GM18951 (cell line): ENCODE measurements at regions not wholly inside any gene's neighbourhood (a gene's known extent, or its start where the extent isn't known, plus 50 kb on each side); places are given as distances from the start of the nearest gene placed in this dataset.

Source experiments
- POLR2A ChIP-seq: IDR thresholded peaks from 4 replicates; pipeline ENCODE4 v1.6.1; 2011; ENCODE audit warnings: mild to moderate bottlenecking; ENCODE audit not compliant: insufficient read length, insufficient read depth; ENCODE audit errors: extremely low read depth
- in situ Hi-C: fragments of 300-500 bp; cut with MboI; formaldehyde crosslinking; loops from one replicate; pipeline ENCODE4 v1.12.0; 2022; ENCODE audit warnings: low sequenced_read_pairs, mixed read lengths, inconsistent platforms; ENCODE audit not compliant: unreplicated experiment

DNA sequence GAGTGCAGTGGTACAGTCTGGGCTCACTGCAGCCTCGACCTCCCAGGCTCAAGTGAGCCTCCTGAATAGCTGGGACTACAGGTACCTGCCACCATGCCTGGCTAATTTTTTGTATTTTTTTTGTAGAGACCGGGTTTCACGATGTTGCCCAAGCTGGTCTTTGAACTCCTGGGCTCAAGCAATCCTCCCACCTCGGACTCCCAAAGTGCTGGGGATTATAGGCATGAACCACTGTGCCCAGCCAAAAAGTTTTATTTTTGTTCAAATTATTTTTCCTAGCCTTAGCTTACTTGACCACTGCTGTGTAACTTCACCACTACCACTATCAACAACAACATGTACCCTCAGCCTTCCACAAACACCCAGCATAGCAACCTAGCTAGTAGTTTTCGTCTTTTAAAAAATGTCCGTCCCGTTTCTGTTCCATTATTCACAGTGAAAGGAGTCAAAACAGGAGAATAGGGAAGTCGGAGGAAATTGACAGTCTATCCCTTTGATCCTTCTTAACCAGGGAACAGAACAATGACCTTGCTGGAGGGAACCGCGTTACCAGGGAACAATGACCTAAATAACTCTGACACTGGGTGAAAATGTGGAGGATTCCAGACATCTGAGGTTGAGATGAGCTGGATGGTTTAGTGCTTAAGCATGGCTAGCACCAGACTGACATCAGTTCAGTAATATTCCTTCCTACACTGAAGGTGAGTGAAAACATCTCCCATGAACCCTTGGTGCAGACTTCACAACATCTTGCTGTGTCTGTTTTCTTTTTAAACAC, 69.2 kb upstream of the ARL4C start:
- TF ChIP-seq POLR2A, result no peak
- in situ Hi-C loops, result no loop called here

GRCh38 chr2:234565201-234565600, 68.3 kb upstream of the ARL4C start:
- in situ Hi-C loops, result no loop called here
- TF ChIP-seq POLR2A, result no peak

DNA sequence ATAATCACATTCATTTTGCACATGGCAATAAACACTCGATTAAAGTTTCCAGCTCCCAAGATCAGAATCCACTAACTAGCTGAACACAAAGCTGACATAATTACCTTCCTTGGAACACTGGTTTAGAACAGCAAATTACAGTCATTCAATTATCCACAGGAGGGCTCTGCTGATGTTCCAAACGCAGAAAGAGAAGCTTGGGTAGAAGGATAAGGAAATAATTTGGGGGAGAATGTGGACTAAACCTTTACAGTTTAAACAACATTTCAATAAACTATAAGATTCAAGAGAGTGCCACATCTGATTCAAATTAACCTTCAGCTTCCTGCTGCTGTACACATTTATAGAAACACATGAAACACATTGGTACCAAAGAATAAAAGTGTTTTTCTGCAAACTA, 67.8 kb upstream of the ARL4C start:
- TF ChIP-seq POLR2A, result no peak
- in situ Hi-C loops, result no loop called here

DNA sequence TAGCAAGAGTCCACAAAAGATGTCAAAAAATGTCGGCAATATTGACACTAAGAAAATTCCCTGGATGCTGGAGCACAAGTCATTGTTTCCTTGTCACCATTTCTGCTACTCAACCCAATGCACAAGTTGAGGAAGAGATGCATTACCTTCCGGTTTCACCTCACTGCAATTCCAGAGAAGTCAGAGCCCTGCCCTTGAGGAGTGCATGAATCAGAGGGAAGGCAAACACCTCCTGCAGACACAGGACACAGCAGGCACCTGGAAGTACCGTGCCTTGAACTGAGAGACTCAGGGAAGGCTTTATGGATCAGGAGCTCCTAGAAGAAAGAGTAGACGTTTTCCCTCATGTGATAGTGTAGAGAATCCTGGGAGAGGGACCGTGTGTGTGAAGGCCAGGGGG, 62.7 kb upstream of the ARL4C start:
- TF ChIP-seq POLR2A, result no peak
- in situ Hi-C loops, result loop anchor here (10.0 kb wide), 1 partner anchor 565 kb away; no protein-coding TSS in a partner anchor

DNA sequence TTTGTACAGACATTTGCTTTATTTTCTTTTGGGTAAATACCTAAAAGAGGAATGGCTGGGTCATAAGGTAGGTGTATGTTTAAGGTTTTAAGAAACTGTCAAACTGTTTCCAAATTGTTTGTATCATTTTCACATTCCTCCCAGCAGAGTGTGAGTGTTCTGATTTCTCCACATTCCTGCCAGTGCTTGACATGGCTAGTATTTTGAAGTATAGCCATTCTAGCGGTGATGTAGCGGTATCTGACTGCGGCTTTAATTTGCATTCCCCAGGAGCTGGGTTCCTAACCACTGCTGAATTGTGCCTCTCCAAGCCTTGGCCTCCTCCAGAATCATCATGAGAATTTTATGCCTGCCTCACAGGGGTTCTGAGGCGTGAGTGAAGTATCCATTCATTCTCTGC, 61.8 kb upstream of the ARL4C start:
- in situ Hi-C loops, result loop anchor here (10.0 kb wide), 1 partner anchor 566 kb away; no protein-coding TSS in a partner anchor

GRCh38 chr2:234556848-234557573, 60.1 kb upstream of the ARL4C start:
- no peak for TF ChIP-seq POLR2A

More for the DNA sequence above, 61.8 kb upstream of the ARL4C start:
- no peak for TF ChIP-seq POLR2A

GRCh38 chr2:234555616-234556249, 58.9 kb upstream of the ARL4C start:
- no peak for TF ChIP-seq POLR2A
- in situ Hi-C loops, result loop anchor here (10.0 kb wide), 1 partner anchor 569 kb away; no protein-coding TSS in a partner anchor

More at GRCh38 chr2:234556848-234557573, 60.1 kb upstream of the ARL4C start:
- in situ Hi-C loops, result loop anchor here (10.0 kb wide), 1 partner anchor 568 kb away; no protein-coding TSS in a partner anchor

- in situ Hi-C loops, result loop anchor here (10.0 kb wide), 1 partner anchor 570 kb away; no protein-coding TSS in a partner anchor
Observed at GRCh38 chr2:234555161-234555560, 58.3 kb upstream of the ARL4C start.

GRCh38 chr2:234553223-234553622, 56.3 kb upstream of the ARL4C start:
- in situ Hi-C loops, result loop anchor here (10.0 kb wide), 1 partner anchor 572 kb away; no protein-coding TSS in a partner anchor

More at GRCh38 chr2:234555161-234555560, 58.3 kb upstream of the ARL4C start:
- no peak for TF ChIP-seq POLR2A

- in situ Hi-C loops, result loop anchor here (10.0 kb wide), 1 partner anchor 574 kb away; no protein-coding TSS in a partner anchor
- TF ChIP-seq POLR2A, result no peak
Observed at GRCh38 chr2:234550511-234551107, 53.7 kb upstream of the ARL4C start.

DNA sequence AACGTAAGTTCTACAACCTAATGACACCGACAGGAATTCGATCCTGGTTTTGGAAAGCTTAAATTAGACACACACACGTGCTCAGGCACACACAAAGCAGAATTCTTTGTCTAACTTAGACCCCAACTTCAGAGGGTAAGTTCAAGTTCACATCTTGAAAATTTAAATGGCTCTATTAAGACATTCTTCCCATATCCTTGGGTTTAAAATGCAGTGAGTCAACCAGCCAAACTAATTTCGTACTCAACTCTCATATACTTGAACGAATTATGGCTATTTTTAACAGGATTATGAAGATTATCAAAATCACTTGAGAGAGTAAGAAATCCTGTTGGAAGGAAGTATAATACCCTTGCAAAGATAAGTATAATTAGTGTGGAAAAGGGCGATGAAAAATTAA, 53.2 kb upstream of the ARL4C start:
- no peak for TF ChIP-seq POLR2A
- in situ Hi-C loops, result loop anchor here (10.0 kb wide), 1 partner anchor 575 kb away; no protein-coding TSS in a partner anchor

GRCh38 chr2:234548695-234549420, 52.0 kb upstream of the ARL4C start:
- TF ChIP-seq POLR2A, result no peak
- in situ Hi-C loops, result loop anchor here (10.0 kb wide), 1 partner anchor 556 kb away; no protein-coding TSS in a partner anchor

- in situ Hi-C loops, result loop anchor here (10.0 kb wide), 1 partner anchor 558 kb away; no protein-coding TSS in a partner anchor
- no peak for TF ChIP-seq POLR2A
Observed at GRCh38 chr2:234546770-234547169, 49.9 kb upstream of the ARL4C start.
